ENCODE measurements at regions not wholly inside any gene's neighbourhood (a gene's known extent, or its start where the extent isn't known, plus 50 kb on each side); places are given as distances from the start of the nearest gene placed in this dataset.

DNA sequence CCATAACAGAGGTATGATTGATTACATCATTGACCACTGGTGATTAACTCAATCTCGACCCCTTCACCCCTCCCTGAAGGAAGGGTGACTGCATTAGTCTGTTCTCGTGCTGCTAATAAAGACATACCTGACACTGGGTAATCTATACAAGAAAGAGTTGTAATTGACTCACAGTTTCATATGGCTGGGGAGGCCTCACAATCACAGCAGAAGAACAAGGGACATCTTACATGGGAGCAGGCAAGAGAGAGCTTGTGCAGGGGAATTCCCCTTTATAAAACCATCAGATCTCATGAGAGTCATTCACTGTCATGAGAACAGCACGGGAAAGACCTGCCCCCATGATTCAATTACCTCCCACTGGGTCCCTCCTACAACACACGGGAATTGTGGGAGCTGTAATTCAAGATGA is 55.9 kb upstream of the TMCC3 start:
- DNase-seq, result no peak

- no peak for DNase-seq
These were observed 55.3 kb upstream of the TMCC3 start for GRCh38 chr12:94705676-94706075.

DNA sequence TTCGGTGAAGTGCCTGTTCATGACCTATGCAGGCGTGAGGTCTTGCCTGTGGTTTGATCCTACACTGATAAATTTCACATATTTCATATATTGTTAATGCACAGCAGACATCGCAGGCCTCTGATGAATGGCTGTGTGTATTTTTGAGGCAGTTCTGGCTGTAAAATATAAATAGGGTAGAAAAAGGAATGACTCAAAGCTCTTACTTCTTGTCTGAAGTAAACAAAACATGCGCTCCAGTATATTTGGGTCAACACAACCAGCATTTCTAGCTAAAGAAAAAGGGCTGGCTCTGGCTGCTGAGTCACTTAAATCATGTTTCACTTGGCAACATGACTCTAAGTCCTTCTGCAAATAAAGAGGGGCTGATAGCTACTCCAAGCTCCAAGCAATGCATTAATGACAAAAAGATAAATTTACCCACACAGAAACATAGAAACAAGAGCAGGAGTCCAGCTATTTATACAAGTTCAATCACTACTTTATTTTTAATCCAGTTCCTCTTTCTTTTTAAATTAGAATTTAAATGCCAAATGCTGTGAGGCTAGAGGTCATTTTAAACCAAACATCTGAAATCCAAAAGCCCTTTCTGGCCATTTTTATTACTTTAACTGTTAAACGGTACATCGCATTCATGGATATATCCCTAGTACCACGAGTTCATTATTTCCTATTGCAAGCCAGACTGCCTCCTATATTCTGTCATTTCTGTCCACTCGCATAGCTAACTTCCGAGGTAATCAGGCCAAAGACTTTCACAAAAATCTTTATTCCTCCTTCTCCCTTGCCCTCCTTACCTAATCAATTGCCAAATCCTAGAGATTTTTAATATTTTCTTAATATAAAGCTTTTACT is 54.3 kb upstream of the TMCC3 start:
- no peak for DNase-seq

GRCh38 chr12:94702696-94703095 is 52.3 kb upstream of the TMCC3 start:
- DNase-seq, result no peak

GRCh38 chr12:94701711-94702110 is 51.4 kb upstream of the TMCC3 start:
- no peak for DNase-seq

DNA sequence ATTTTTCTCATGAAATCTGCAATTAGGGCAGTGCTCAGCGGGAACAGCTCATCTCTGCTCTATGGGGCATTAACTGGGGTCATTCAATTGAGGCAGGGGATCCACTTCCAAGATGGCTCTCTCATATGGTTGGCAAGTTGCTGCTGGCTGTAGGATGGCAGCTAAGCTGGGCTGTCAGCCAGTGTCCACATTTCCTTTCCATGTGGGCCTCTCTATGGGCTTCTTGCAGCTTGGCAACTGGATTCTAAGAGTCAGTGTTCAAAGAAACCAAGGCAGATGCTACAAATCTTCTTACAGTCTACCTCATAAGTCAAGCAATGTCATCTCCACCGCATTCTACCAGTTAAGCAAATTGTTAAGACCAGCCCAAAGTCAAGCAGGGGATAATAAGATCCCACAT is 50.3 kb upstream of the TMCC3 start:
- no peak for DNase-seq
